ENCODE measurements at regions not wholly inside any gene's neighbourhood (a gene's known extent, or its start where the extent isn't known, plus 50 kb on each side); places are given as distances from the start of the nearest gene placed in this dataset.

DNA sequence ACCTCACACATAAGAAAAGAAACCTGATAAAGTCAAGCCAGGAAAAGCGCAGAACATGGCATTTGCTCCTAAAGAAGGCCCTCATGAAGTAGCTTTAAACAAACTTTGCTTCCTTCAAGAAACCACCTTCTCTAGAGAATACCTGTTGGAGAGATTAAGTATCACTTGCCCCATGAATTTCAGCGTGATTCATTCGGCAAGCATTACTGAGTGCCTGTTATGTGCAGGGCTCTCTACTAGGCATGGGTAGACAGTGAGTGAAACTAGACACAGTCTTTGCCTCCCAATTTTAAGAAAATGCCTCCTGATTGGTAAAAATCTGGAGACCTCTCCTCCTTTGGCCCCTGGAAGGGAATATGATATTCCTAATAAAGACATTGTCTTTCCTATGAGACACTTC is 475.8 kb upstream of the NBEA start:
- H3K4me1 ChIP-seq (ENCODE audit: control insufficient read depth in 1 of 2, insufficient read depth in 2 of 2, low read length in 2 of 2): peaks cover 9 to 12% of the 10 kb centered on the region in 2 experiments

DNA sequence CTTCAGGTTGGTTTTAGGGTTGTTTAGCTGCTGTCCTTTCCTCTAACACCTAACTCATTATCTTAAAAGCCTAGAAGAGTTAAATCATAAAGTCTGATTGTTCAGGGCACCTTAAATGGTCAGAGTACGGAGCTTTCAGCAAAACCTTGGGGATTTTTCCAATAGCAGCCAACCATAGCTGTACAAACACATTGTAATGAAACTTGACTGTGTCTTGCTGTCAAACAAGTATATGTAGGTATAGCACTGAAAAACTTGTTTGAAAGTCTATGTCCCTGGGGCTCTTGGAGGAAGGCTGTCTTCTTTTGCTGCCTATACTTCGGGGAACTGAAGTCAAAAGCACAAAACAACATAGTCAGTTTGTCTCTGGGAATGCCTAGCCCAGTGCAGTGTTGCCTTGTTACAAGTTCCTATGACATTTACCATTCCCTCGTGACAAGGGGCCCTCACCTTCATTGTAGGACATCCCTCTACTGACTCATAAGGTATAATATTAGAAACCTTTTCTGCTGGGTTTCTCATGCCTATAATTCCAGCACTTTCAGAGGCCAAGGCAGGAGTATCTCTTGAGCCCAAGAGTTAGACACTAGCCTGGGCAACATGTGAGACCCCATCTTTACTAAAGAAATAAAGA is 474.5 kb upstream of the NBEA start:
- H3K4me3 ChIP-seq (replicated peaks in 1 of 2; ENCODE audit: low read depth in 1 of 2, low read length in 2 of 2): no peak overlapping the region
- H3K36me3 ChIP-seq (ENCODE audit: control insufficient read depth in 1 of 2, insufficient read depth in 2 of 2, low read length in 2 of 2): no peaks in the 10 kb centered on the region
- ChIA-PET POLR2A (no interaction called here), CTCF (no interaction called here), RAD21 (ENCODE audit: low non-redundant PET in 1 of 2, low total read pairs in 2 of 2, uncharacterized antibody in 2 of 2, unreplicated experiment in 2 of 2) (no interaction called here)
- no peak overlapping the region for H3K27ac ChIP-seq (ENCODE audit: low read depth, low read length)
- H2AFZ ChIP-seq (ENCODE audit: low read depth, low read length, poor library complexity, severe bottlenecking): no peak overlapping the region
- H3K9me3 ChIP-seq (ENCODE audit: control insufficient read depth in 1 of 2, insufficient read depth in 1 of 2, low read depth in 1 of 2, low read length in 2 of 2): no peaks in the 10 kb centered on the region
- DNase-seq (ENCODE audit: low read depth, low spot score) (no peak), ATAC-seq (no peak)
- H4K20me1 ChIP-seq (ENCODE audit: insufficient read depth): no peaks in the 10 kb centered on the region
- H3K79me2 ChIP-seq (ENCODE audit: insufficient read depth, low read length): no peaks in the 10 kb centered on the region
- H3K27me3 ChIP-seq (ENCODE audit: insufficient read depth, low read length): no peaks in the 10 kb centered on the region
- intact Hi-C loops (cut with micrococcal nuclease): no loop called here
- peaks cover 5 to 7% of the 10 kb centered on the region in 2 experiments for H3K4me1 ChIP-seq (ENCODE audit: control insufficient read depth in 1 of 2, insufficient read depth in 2 of 2, low read length in 2 of 2)
- H3K4me2 ChIP-seq (ENCODE audit: low read length): no peak overlapping the region
- H3K9me2 ChIP-seq (ENCODE audit: insufficient read depth): no peaks in the 10 kb centered on the region
- BruUV-seq (replicated peaks): no TSS peak
- H3K9ac ChIP-seq (ENCODE audit: low read length): no peak overlapping the region
- TF ChIP-seq, protein P1, sequence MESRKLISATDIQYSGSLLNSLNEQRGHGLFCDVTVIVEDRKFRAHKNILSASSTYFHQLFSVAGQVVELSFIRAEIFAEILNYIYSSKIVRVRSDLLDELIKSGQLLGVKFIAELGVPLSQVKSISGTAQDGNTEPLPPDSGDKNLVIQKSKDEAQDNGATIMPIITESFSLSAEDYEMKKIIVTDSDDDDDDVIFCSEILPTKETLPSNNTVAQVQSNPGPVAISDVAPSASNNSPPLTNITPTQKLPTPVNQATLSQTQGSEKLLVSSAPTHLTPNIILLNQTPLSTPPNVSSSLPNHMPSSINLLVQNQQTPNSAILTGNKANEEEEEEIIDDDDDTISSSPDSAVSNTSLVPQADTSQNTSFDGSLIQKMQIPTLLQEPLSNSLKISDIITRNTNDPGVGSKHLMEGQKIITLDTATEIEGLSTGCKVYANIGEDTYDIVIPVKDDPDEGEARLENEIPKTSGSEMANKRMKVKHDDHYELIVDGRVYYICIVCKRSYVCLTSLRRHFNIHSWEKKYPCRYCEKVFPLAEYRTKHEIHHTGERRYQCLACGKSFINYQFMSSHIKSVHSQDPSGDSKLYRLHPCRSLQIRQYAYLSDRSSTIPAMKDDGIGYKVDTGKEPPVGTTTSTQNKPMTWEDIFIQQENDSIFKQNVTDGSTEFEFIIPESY (IDR thresholded peaks at IDR 0.05; ENCODE audit: extremely low read depth, insufficient replicate concordance, low read length): no peak
- no peak for TF ChIP-seq POLR2A (IDR thresholded peaks at IDR 0.05; ENCODE audit: borderline replicate concordance, extremely low read depth, insufficient read depth, insufficient read length)
- TF ChIP-seq SIN3A (IDR thresholded peaks at IDR 0.05; ENCODE audit: low read depth): no peak
- no peak for TF ChIP-seq POLR2AphosphoS5 (IDR thresholded peaks at IDR 0.05; ENCODE audit: low read depth, low read length)
- no peak for TF ChIP-seq ELF1 (IDR thresholded peaks at IDR 0.05; ENCODE audit: borderline replicate concordance, low read depth)
- TF ChIP-seq TCF7L2 (IDR thresholded peaks at IDR 0.05; ENCODE audit: borderline replicate concordance, extremely low read depth, insufficient read depth, insufficient read length): no peak
- no peak for TF ChIP-seq ZNF274 (IDR thresholded peaks at IDR 0.05; ENCODE audit: low read depth, low read length)
- TF ChIP-seq CBX3 (IDR thresholded peaks at IDR 0.05; ENCODE audit: low read depth): no peak
- TF ChIP-seq SP1 (IDR thresholded peaks at IDR 0.05; ENCODE audit: low read depth): no peak
- TF ChIP-seq EZH2 (IDR thresholded peaks at IDR 0.05): no peak
- no peak for TF ChIP-seq CEBPB (IDR thresholded peaks at IDR 0.05; ENCODE audit: low read depth)
- TF ChIP-seq SRF (IDR thresholded peaks at IDR 0.05; ENCODE audit: low read depth): no peak
- no peak for TF ChIP-seq EGR1 (IDR thresholded peaks at IDR 0.05; ENCODE audit: low read depth)
- TF ChIP-seq, protein P2, sequence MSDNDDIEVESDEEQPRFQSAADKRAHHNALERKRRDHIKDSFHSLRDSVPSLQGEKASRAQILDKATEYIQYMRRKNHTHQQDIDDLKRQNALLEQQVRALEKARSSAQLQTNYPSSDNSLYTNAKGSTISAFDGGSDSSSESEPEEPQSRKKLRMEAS (IDR thresholded peaks at IDR 0.05): no peak

More for the DNA sequence above, 475.8 kb upstream of the NBEA start:
- H3K9me2 ChIP-seq (ENCODE audit: insufficient read depth): no peaks in the 10 kb centered on the region
- no peak overlapping the region for H3K4me3 ChIP-seq (replicated peaks in 1 of 2; ENCODE audit: low read depth in 1 of 2, low read length in 2 of 2)
- H3K27me3 ChIP-seq (ENCODE audit: insufficient read depth, low read length): no peaks in the 10 kb centered on the region
- no peak overlapping the region for H3K4me2 ChIP-seq (ENCODE audit: low read length)
- BruUV-seq (replicated peaks): no TSS peak
- no peak overlapping the region for H2AFZ ChIP-seq (ENCODE audit: low read depth, low read length, poor library complexity, severe bottlenecking)
- DNase-seq (ENCODE audit: low read depth, low spot score) (no peak), ATAC-seq (no peak)
- POLR2A ChIA-PET: no interaction called here
- intact Hi-C loops (cut with micrococcal nuclease): no loop called here
- H3K27ac ChIP-seq (ENCODE audit: low read depth, low read length): no peak overlapping the region
- no peak overlapping the region for H3K9ac ChIP-seq (ENCODE audit: low read length)
- no peaks in the 10 kb centered on the region for H3K79me2 ChIP-seq (ENCODE audit: insufficient read depth, low read length)
- no peaks in the 10 kb centered on the region for H4K20me1 ChIP-seq (ENCODE audit: insufficient read depth)
- H3K36me3 ChIP-seq (ENCODE audit: control insufficient read depth in 1 of 2, insufficient read depth in 2 of 2, low read length in 2 of 2): no peaks in the 10 kb centered on the region
- TF ChIP-seq ZNF274 (IDR thresholded peaks at IDR 0.05; ENCODE audit: low read depth, low read length) (no peak), SP1 (IDR thresholded peaks at IDR 0.05; ENCODE audit: low read depth) (no peak)
- TF ChIP-seq, protein P3, sequence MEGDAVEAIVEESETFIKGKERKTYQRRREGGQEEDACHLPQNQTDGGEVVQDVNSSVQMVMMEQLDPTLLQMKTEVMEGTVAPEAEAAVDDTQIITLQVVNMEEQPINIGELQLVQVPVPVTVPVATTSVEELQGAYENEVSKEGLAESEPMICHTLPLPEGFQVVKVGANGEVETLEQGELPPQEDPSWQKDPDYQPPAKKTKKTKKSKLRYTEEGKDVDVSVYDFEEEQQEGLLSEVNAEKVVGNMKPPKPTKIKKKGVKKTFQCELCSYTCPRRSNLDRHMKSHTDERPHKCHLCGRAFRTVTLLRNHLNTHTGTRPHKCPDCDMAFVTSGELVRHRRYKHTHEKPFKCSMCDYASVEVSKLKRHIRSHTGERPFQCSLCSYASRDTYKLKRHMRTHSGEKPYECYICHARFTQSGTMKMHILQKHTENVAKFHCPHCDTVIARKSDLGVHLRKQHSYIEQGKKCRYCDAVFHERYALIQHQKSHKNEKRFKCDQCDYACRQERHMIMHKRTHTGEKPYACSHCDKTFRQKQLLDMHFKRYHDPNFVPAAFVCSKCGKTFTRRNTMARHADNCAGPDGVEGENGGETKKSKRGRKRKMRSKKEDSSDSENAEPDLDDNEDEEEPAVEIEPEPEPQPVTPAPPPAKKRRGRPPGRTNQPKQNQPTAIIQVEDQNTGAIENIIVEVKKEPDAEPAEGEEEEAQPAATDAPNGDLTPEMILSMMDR (IDR thresholded peaks at IDR 0.05 in 2 of 3, conservative IDR thresholded peaks at IDR 0.05 in 1 of 3; ENCODE audit: borderline replicate concordance in 1 of 3, insufficient read depth in 1 of 3, low read depth in 2 of 3, low read length in 2 of 3): no peak
- CTCF ChIA-PET: no interaction called here
- RAD21 ChIA-PET (ENCODE audit: low non-redundant PET in 1 of 2, low total read pairs in 2 of 2, uncharacterized antibody in 2 of 2, unreplicated experiment in 2 of 2): no interaction called here
- H3K9me3 ChIP-seq (ENCODE audit: control insufficient read depth in 1 of 2, insufficient read depth in 1 of 2, low read depth in 1 of 2, low read length in 2 of 2): no peaks in the 10 kb centered on the region
